Astrocyte of the hippocampus (primary cell): ENCODE measurements at regions not wholly inside any gene's neighbourhood (a gene's known extent, or its start where the extent isn't known, plus 50 kb on each side); places are given as distances from the start of the nearest gene placed in this dataset.

Experiments used
- DNase-seq: peaks from one replicate; pipeline ENCODE4 v3.0.0; 2011; ENCODE audit warnings: low read depth, low spot score

GRCh38 chr11:110022548-110022947 lies 70.6 kb upstream of the ZC3H12C start:
- DNase-seq = no peak

- DNase-seq = no peak
These were observed 69.5 kb upstream of the ZC3H12C start for GRCh38 chr11:110023711-110024110.

- no peak for DNase-seq
These were observed 66.2 kb upstream of the ZC3H12C start for GRCh38 chr11:110026858-110027626.

GRCh38 chr11:110027627-110028371 lies 65.4 kb upstream of the ZC3H12C start:
- DNase-seq = no peak

- DNase-seq = no peak
These were observed 64.3 kb upstream of the ZC3H12C start for GRCh38 chr11:110028921-110029320.

GRCh38 chr11:110029714-110030113 lies 63.5 kb upstream of the ZC3H12C start:
- DNase-seq = no peak

GRCh38 chr11:110031171-110031570 lies 62.0 kb upstream of the ZC3H12C start:
- no peak for DNase-seq

- peak; percentile 36 for DNase-seq
These were observed 60.9 kb upstream of the ZC3H12C start for GRCh38 chr11:110032259-110032658.

GRCh38 chr11:110032957-110033570 lies 60.1 kb upstream of the ZC3H12C start:
- DNase-seq = no peak

- DNase-seq = no peak
These were observed 58.4 kb upstream of the ZC3H12C start for GRCh38 chr11:110034806-110035205.

- no peak for DNase-seq
These were observed 57.8 kb upstream of the ZC3H12C start for GRCh38 chr11:110035357-110035756.

GRCh38 chr11:110038201-110038600 lies 55.0 kb upstream of the ZC3H12C start:
- DNase-seq = no peak
